GM19397 (cell line): ENCODE measurements at regions not wholly inside any gene's neighbourhood (a gene's known extent, or its start where the extent isn't known, plus 50 kb on each side); places are given as distances from the start of the nearest gene placed in this dataset.
"Not testable (repeated sequence)": the region's sequence is repeated elsewhere in the genome, so short reads cannot be mapped to it uniquely, and the experiment has no call there.

Source experiments
- ATAC-seq: cut with Tn5 transposase; IDR thresholded peaks from one replicate; pipeline ENCODE4 v1.9.1; 2021; ENCODE audit warnings: mild to moderate bottlenecking, moderate library complexity; ENCODE audit not compliant: unreplicated experiment

- no peak for ATAC-seq
Observed at GRCh38 chr5:77871946-77872345, 95.8 kb upstream of the TBCA start.

GRCh38 chr5:77871016-77871415 is 94.9 kb upstream of the TBCA start:
- no peak for ATAC-seq

GRCh38 chr5:77869116-77869798 is 93.1 kb upstream of the TBCA start:
- no peak for ATAC-seq

GRCh38 chr5:77867914-77868313 is 91.8 kb upstream of the TBCA start:
- no peak for ATAC-seq

DNA sequence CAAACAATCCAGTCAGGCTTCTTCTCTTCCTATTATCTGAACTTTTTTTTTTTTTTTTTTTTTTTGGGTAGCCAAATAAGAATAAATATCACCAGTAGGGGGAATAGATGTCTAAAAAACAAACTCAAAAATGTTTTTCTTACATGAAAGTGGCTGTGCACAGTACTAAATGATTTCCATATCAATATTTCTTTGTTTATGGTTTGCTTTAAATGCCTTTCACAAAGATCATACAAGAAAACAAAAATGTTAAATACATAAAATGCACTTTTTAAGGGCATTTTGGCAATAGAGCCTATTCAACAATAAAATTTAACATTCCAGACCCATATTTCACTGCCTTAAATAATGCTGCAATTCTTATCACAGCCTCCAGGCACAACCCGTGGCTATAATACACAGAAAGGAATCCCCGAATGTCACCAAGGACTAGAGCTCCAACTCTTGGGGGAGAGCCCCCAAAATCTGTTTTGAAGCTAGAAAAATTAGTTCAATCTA is 91.1 kb upstream of the TBCA start:
- ATAC-seq: no peak

- ATAC-seq: no peak
Observed at GRCh38 chr5:77866198-77866597, 90.1 kb upstream of the TBCA start.

- no peak for ATAC-seq
Observed at GRCh38 chr5:77864997-77865396, 88.9 kb upstream of the TBCA start.

GRCh38 chr5:77863181-77863580 is 87.0 kb upstream of the TBCA start:
- ATAC-seq: no peak

DNA sequence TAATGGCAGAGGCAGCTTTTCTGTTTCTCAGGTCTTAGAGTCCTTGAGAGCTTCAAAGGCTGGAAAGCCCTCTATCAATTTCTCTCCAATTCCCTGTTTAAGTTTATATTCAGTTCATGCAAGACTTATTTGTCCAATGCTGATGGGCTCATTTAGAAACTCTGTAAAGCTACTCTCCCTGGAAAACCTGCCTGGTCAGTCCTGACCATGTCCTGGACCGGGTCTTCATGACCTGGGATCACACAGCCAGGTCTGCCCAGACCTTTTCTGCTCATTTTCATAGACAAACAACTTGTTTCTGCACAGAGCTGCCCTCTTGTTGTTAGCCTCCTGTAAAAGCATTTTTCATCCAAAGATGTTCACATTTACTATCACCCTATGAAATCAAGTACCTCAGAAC is 85.4 kb upstream of the TBCA start:
- ATAC-seq: no peak

- no peak for ATAC-seq
Observed at GRCh38 chr5:77859306-77859705, 83.2 kb upstream of the TBCA start.

DNA sequence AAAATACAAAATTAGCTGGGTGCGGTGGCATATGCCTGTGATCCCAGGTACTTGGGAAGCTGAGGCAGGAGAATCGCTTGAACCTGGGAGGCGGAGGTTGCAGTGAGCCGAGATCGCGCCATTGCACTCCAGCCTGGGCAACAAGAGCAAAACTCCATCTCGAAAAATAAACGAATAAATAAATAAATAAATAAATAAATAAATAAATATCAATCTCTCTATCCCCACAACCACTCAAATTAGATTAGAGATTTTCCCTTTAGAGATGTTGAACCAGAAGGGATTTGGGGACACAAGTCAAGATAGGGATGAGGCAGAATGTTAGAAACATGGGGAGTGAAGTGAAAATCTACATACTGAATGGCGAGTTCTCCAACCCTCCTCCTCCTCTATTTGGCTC is 82.5 kb upstream of the TBCA start:
- ATAC-seq: not testable (repeated sequence)

DNA sequence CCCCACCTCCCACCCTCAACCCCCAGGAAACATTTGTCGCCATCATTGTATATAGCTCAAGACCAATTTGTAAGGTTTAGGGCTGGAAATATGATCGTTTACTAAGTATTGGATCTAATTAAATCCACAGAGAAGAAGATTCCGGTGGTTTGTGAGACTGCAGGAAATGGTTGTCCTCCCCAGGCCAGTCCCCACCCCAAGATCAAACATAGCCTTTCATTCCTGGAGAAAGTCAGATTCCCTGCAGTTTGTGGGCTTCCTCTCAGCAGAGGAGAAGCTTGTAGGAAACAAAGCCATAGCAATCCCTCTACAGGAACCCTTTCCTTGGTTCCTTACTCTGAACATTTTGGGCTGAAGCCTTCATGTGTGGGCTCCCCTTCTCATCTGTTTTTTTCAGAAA is 79.2 kb upstream of the TBCA start:
- no peak for ATAC-seq

GRCh38 chr5:77853353-77853907 is 77.3 kb upstream of the TBCA start:
- ATAC-seq: no peak

- ATAC-seq: peak; percentile 71
Observed at GRCh38 chr5:77852514-77853352, 76.6 kb upstream of the TBCA start.

GRCh38 chr5:77852068-77852513 is 76.0 kb upstream of the TBCA start:
- no peak for ATAC-seq

DNA sequence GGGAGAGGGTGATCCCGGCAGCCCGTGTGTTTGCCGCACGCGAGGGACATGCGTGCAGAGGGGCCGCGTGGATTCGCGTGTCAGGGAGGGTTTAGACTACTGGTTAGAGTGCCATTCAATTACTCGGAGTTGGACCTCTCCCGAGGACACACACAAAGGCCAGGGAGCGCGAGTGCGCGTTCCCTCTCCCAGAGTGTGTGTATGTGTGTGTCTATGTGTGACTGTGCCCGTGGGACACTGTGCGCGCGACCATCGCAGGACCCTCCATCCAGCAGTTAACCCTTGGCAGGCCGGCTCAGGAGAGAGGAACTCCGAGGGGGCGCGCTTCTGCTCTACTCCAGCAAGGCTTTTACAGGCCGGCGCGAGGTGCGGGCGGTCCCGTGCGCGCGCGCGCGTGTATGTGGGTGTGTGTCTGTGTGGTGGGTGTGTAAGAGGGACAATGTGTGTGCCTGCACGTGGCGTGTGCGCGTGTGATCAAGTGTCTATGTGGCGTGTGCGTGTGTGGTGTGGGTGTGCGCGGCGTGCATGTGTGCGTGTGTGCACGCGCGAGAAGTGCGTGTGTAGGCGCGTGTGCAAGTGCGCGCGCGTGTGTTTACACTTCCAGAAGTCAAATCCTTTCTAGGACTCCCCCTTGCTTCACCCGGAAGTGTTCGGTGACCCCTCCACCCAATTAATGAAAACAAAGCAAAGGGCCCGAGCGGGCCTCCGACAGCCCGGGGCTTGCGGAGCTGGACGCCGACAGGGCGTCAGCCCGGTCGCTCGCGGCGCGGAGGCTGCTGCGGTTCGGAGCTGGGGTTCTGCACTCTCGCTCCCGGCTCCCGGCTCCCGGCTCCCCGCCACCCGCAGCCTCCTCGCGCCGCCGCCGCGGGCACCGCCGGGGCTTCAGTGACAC is 75.3 kb upstream of the TBCA start:
- ATAC-seq: no peak

GRCh38 chr5:77850536-77851175 is 74.5 kb upstream of the TBCA start:
- ATAC-seq: no peak

DNA sequence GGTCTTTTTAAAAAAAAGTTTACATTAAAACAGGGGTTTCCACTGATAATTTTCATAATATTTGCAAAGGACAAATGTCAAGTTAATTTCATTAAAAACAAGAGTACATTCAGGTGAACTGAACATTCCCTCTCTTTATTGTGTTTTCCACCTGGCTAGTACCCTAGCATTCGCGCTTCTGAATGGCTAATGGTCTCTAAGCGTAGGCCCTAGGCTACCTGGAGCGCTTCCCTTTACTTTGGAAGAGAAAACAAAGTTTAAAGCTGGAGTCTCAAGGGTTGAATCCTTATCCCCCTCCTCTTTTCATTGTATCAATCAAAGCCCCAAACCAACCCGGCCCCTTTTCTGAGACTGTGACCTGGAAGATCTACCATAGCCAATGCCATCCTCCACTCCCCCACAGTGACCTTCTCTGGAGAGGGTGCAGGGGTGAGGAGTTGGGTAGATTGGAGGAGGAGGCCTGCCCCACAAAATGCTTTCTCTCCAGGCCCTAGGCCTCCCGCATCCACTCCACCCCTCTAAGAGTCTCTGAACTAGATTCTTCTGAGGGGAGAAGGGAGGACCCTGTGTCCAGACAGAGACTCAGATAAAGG is 73.3 kb upstream of the TBCA start:
- no peak for ATAC-seq

DNA sequence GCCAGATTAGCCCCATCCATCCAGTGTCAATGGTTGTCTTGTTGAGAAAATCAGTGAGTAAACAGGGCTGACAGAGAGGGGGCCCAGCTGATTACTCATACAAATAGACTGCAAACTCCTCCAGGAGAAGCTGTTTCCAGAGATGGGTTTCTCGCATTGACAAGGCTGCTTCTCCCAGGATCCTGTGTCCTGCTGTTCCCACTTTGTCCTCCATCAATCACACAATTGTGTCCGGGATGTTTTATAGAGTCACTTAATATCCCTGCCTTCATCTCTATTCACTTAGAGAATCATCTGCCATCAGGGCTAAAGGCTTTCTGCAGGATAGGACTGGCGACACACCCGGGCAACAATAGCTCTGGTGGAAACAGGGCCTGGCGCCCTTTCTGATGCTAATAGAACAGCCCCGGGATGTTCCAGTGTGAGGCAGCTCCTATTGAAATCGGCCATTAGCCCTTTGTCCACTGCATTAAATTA is 71.7 kb upstream of the TBCA start:
- no peak for ATAC-seq

DNA sequence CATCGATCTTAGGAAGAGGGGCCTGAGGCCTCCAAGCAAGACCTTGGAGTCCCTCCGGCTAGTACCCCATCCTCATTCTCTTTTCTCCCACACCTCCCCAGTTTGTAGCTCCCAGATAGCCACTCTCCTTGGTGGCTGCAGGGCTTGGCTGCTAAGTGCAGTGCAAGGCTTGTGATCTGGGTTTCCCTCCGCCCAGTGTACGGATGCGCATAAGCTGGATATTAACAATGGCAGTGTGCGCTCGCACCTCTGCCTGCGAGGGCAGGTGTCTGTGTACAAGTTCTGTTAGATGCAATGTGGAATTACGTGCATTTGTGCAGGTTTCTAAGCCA is 71.0 kb upstream of the TBCA start:
- ATAC-seq: no peak
